Stimulated activated CD4-positive, alpha-beta T cell treated with anti-CD3 and anti-CD28 coated beads, Interleukin-12 subunit alpha, Interleukin-12 subunit beta, amount 100 ng/mL, for 4 hours (primary cell): ENCODE measurements at regions not wholly inside any gene's neighbourhood (a gene's known extent, or its start where the extent isn't known, plus 50 kb on each side); places are given as distances from the start of the nearest gene placed in this dataset.
A peak's percentile ranks its signal among the peaks of the same experiment; 100 is the strongest.
"Not testable (repeated sequence)": the region's sequence is repeated elsewhere in the genome, so short reads cannot be mapped to it uniquely, and the experiment has no call there.

ENCODE experiments used
- DNase-seq: peaks from one replicate; pipeline ENCODE4 v3.0.0-alpha.2; 2020

DNA sequence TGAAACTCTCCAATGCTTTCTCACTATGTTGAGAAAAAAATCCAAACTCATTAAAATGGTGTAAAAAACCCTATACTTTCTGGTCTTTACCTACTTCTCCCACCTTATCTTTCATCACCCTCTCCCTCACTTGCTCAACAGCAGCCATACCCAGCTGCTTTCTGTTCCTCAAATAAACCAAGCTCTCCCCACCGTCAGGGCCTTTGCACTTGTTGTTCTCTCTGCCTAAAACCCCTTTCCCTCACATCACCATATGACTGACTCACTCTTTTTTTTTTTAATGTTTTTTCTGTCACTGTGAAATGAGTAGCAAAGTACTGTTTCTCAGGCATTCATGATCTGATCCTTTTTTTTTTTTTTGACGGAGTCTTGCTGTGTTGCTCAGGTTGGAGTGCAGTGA is 122.3 kb upstream of the TMEM164 start:
- no peak for DNase-seq

DNA sequence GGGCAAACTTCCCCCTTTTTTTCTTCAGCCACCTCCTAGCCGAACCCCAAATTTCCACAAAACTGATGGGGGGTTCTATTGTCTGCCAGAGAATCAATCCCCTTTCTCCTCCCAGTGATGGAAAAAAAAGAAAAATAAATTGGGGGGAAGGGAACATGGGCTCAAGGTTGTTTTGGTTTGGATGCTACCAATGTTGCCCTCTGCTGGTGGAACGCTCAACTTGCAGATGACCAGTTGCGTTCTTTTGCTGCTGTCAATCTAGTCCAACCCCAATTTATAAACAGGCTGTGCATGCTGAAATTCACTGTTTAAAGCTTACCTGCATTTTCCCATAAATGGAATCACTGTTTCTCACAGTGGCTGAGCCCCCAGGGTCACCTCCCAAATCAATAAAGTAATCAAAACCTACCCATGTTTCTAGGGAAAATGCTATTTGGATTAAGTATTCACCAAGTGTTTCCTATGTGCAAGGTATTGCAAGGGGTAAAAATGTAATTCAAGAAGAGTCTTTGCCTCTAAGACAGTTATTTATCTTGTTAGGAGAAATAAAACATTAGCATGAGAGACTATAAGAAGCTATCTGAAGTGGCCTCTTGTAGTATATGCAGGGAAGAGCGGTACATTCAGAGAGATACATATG is 116.7 kb upstream of the TMEM164 start:
- DNase-seq: peak; percentile 4

GRCh38 chrX:109889289-109890006 is 113.5 kb upstream of the TMEM164 start:
- no peak for DNase-seq

GRCh38 chrX:109890300-109890699 is 112.6 kb upstream of the TMEM164 start:
- DNase-seq: no peak

- DNase-seq: peak; percentile 18
These were observed 111.9 kb upstream of the TMEM164 start for GRCh38 chrX:109890910-109891502.

GRCh38 chrX:109896024-109896423 is 106.9 kb upstream of the TMEM164 start:
- not testable (repeated sequence) for DNase-seq

DNA sequence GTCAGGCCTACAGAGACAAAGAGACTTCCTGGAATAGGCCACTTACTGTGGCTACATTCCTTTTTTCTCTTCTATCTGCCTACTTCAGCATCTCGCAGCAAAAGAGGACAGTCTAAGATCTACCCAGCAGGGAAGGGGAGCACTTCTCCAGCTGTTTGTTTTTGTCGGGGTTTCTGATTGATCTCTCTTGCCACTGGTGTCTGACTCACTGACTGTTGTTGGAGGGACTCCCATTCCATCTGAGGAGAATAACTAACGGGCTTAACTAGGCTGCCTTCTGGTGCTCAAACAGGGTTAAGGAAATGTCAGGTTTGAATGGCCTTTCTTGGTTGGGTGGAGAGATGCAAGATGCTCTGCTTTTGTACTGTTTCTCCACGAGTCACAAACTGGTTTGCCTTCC is 100.2 kb upstream of the TMEM164 start:
- no peak for DNase-seq

DNA sequence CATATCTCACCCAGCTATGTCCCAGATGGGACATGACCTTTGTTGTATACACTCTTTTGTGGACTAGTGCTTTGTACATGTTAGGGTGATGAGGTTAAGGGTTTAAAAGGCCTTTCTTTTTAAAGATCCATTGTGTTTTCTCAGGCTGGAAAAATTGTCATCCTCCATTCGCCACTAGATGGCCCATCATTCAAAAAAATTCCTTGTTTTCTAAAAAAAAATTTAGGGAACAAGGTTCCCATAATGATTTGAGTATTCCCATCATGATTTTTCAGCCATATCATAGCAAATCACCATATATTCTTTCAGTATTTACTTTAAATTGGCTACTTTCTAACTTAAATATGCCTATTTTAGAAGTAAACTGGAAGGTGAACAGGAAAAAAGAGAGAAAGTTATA is 91.9 kb upstream of the TMEM164 start:
- DNase-seq: no peak

DNA sequence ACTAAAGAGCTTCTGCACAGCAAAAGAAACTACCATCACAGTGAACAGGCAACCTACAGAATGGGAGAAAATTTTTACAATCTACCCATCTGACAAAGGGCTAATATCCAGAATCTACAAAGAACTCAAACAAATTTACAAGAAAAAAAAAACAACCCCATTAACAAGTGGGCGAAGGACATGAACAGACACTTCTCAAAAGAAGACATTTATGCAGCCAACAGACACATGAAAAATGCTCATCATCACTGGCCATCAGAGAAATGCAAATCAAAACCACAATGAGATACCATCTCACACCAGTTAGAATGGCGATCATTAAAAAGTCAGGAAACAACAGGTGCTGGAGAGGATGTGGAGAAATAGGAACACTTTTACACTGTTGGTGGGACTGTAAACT is 89.9 kb upstream of the TMEM164 start:
- DNase-seq: not testable (repeated sequence)

GRCh38 chrX:109914114-109914849 is 88.6 kb upstream of the TMEM164 start:
- no peak for DNase-seq

DNA sequence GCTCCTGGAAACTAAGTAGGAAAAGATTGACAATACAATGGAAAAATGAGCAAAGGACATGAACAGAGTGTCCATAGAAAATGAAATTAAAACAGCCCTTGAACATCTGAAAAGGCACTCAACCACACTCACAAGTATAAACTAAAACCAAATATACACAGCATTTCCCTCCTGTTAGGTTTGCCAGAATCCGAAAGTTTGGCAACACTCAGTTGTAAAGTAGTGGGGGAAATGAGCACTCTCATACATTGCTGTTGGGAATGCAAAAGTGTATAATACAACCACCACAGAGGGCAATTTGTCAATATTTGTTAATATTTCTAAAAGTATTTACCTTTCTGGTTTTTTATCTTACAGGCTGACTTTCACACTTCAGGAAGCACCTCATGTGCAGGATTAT is 84.2 kb upstream of the TMEM164 start:
- no peak for DNase-seq

DNA sequence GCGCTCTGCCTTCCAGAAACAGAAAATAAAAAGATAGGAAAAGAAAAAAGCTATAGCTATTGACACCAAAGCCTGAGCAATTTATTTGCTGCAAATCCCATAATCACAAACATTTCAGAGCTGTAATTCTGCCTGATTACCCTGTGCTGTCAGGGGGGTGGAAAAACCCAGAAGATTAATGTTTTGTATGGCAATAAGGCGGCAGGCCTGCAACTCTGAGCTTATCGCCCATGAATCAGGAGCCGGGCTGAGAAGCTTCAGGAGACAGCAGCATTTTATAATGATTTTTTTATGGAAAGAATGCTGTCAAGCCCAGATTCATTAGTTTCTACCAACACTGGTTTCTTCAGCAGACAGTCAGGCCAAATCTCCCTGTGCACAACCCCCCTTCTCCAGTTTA is 82.6 kb upstream of the TMEM164 start:
- no peak for DNase-seq

DNA sequence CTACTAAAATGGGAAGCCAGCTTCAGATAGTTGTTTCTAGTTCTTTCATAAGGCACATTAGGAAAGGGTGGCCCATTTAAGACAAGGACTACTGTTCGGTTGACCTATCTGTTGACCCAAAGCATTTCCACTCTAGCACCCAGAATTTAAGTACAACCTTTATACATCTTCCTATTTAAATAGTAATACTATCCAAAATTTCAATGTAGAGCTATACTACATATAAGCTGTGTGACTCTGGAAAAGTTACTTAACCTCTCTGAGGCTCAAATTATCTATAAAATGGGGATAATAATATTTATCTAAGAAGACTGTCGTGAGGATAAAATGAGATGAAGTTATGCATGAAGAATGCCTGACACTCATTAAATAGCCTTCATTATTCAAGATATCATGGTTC is 82.0 kb upstream of the TMEM164 start:
- no peak for DNase-seq

DNA sequence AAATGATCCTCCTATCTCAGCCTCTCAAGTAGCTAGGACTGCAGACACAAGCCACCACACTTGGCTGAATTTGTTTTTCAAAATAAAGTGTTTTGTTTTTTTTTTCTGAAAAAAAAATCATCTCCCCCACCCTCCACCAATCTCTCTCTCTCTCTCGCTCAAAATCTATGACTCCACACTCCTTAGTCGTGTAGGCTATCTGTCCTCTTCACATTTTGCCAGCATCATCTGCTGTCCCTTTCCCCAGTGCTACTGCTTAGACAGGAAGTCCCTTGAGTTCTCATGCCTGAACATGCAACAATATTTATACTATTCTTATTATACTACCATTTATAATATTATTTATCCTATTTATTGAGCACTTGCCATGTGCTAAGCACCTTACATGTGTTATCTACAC is 80.7 kb upstream of the TMEM164 start:
- DNase-seq: no peak

- DNase-seq: not testable (repeated sequence)
These were observed 77.9 kb upstream of the TMEM164 start for GRCh38 chrX:109925003-109925402.

- no peak for DNase-seq
These were observed 77.3 kb upstream of the TMEM164 start for GRCh38 chrX:109925656-109926055.

DNA sequence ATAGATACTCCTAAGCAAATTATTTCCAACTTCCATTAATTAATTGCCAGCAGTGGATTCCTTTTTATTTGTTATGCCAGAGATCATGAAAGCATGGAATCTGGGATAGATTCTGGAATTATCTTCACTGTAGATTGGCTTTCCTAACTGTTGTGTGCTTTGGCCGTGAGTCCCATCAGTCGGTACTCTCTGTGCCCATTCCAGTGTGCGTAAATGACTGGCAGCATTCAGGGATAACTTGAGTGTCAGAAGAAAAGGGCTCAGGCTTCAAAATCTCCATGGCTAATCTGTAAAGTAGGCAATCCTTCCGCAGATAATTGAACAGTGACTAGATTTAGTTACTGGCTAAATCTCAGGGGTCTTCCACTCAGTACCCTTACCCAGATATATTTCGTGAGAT is 76.8 kb upstream of the TMEM164 start:
- DNase-seq: no peak

DNA sequence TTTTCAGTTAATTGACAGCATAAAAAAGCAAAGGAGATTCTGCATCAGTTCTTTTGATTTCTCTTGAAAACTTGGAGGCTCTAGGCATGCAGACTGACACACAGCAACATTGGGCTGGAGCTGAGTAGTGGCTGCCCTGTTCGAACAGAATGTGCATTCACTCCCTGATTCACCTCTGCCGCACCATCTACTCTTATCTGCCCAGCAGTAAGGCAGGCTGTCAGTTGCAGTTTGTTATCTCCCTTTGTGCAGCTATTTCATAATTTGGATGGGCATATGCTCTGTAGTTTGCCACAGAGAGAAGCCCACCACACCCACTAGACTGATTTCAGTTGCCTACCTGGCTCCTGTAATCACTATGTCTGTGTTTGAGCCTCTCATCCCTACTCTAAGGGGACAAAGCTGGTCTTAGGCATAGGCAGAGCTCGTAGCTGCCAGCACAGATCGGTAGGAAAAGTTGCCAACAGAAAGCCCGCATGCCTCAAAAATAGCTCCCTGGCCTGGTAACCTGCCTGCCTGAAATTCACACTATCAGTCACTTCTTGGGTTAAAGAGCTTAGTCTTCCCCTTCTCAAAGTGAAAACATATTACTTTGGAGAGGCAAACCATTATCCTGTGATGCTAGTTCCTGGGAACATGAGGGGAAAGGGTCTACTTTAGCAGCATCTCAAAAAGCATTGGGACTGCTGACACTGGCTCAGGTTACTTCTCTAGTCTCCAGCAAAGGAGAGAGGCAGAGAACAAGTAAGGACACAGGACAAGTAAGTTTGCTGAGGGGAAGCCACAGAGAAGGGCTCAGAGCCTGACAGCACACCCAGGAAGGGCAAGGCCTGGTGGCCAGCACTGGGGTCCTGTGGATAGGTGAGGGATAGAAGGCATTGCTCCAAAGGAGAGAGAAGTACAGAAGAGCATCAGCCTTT is 75.9 kb upstream of the TMEM164 start:
- DNase-seq: no peak

DNA sequence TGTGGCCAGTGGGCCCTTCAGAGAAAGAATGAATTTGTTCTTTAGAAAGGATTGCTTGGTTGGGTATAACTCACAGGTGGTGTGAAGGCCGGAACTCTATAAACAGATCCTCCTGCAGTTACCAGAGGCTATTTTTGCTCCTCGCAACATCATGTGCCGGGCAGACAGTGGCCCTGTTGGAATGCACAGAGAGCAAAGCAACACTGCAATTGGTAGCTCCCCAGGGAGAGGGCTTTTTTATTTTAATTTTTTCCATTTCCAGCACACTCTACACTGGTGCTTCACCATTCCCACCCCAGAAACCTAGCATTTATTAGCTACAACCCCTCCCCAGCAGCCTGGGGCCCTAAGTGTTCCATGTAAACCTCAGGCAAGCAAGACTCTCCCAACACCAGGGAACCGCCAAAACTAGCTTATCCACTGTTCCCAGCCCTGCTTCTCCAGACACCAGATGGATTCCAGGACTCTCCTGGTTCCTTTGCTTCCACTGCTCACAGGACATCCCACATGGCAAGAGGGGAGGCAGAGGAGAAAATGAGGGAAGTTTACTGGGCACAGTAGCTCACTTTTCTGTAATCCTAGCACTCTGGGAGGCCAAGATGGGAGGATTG is 75.1 kb upstream of the TMEM164 start:
- DNase-seq: no peak

DNA sequence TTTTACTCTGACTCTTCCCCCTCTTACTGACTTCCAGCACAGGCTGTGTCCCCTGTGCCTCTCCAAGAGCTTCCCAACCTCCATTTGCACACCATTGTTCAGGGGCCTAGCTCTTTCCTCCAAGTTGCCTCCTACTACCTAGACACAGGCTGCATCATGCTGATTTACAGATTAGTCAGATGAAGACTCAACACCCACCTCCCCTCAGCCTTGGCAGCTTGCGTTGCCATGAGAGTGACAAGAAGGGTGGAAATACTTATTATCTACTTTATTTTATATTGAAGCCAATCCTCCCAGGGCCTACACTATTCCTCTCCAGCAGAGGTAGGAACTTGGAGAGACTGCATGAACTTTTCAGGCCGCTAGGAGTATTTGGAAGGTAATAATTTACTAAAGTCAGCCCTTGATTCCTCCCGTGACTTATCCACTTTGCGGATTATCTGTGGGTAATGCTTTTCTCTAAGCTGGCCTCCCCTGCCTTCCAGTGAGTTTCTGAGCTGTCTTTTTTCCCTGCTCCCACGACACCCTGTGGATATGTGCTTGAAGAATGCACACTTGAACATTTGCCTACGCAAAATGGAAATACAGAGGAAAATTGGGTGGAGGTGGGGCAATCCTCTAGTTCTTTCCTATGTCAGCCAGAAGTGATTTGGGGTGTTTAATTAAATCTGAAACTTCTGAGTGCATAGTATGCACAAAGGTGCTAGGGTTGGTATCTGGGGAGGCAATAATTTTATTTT is 74.1 kb upstream of the TMEM164 start:
- no peak for DNase-seq

- DNase-seq: no peak
These were observed 71.2 kb upstream of the TMEM164 start for GRCh38 chrX:109931677-109932076.
